Heart left ventricle (tissue), 16 donors: ENCODE measurements at regions not wholly inside any gene's neighbourhood (a gene's known extent, or its start where the extent isn't known, plus 50 kb on each side); places are given as distances from the start of the nearest gene placed in this dataset.

Experiments
- ATAC-seq, 4 donors: fragments of 200-7000 bp; cut with Tn5 transposase; one replicate each; pipeline ENCODE4 v1.9.1; 2020 to 2022; ENCODE audit warnings: moderate library complexity in 4 of 4, mild to moderate bottlenecking in 3 of 4, moderate number of reproducible peaks in 1 of 4
- DNase-seq, 5 donors: peaks; one replicate each; pipeline ENCODE4 v3.0.0-alpha.2; 2020
- H3K27ac ChIP-seq, 12 donors: fragments of 200-600 bp; sonication (generic) in 4 of 12; one replicate each; pipeline versions ENCODE4 v1.5.0 to v1.8.0; 2016 to 2022; ENCODE audit warnings: mild to moderate bottlenecking in 2 of 12
- H3K27me3 ChIP-seq, 9 donors: fragments of 200-600 bp; sonication (generic) in 2 of 9; one replicate each; pipeline versions ENCODE4 v1.5.1 to v1.8.0; 2016 to 2022; ENCODE audit warnings: mild to moderate bottlenecking in 3 of 9
- H3K36me3 ChIP-seq, 9 donors: fragments of 200-600 bp; sonication (generic) in 2 of 9; one replicate each; pipeline versions ENCODE4 v1.5.0 to v1.8.0; 2018 to 2022; ENCODE audit warnings: mild to moderate bottlenecking in 2 of 9
- H3K4me1 ChIP-seq, 12 donors: fragments of 200-600 bp; sonication (generic) in 4 of 12; one replicate each; pipeline versions ENCODE4 v1.5.0 to v1.8.0; 2016 to 2022; ENCODE audit warnings: mild to moderate bottlenecking in 3 of 12
- H3K4me3 ChIP-seq, 12 donors: fragments of 200-600 bp; sonication (generic) in 4 of 12; one replicate each; pipeline versions ENCODE4 v1.5.0 to v1.8.0; 2017 to 2022; ENCODE audit warnings: mild to moderate bottlenecking in 9 of 12, moderate library complexity in 4 of 12
- H3K9me3 ChIP-seq, 12 donors: fragments of 200-600 bp; sonication (generic) in 4 of 12; one replicate each; pipeline versions ENCODE4 v1.5.0 to v1.8.0; 2016 to 2022; ENCODE audit warnings: mild to moderate bottlenecking in 1 of 12
- POLR2A ChIP-seq, 2 donors: fragments of 450-650 bp; IDR thresholded peaks; one replicate each; pipeline ENCODE4 v1.6.1; 2017; ENCODE audit warnings: antibody characterized with exemption in 2 of 2, mild to moderate bottlenecking in 2 of 2, moderate library complexity in 2 of 2
- WGBS, 4 donors: extraction: QIAGEN DNeasy Blood & Tissue Kit in 2 of 4; methylation state at CpG; one replicate each; pipeline versions ENCODE4 v1.1.5 to v1.1.7; 2013 to 2018; 5-methylcytosine and 5-hydroxymethylcytosine counted together
- intact Hi-C, 10 donors: fragments of 100-400 bp; cut with DNase I; formaldehyde crosslinking; loops; one replicate each; pipeline versions ENCODE4 v1.11.1 to v1.14.2; 2022
- TF ChIP-seq, protein P1 (sequence below), 12 donors: fragments of 200-600 bp; sonication (generic) in 4 of 12; IDR thresholded peaks; one replicate each; pipeline versions ENCODE4 v1.5.0 to v1.8.0; 2018 to 2022; ENCODE audit warnings: antibody characterized with exemption in 12 of 12, mild to moderate bottlenecking in 5 of 12
- donor health status: ischemic (EF 13 %, LVEDD 7.1; RV severe dilation, severe dysfunction).
- donor health status: healthy with polysubstance abuse.
- donor health status: DM: no; HTN: yes; CAD: no.
- donor health status: DM: no; HTN: no; CAD: no.
- donor health status: ischemic (EF 25% LVEDD 6.9; RV normal size, moderate dysfunction).
- donor health status: ischemic (EF 25% LVEDD 5.7; RV mildly dilated, moderate dysfunction).
- donor health status: healthy.
- donor health status: DM: yes; HTN: yes; CAD: no.
- donor health status: ischemic (EF 35%, LVEDD 5.7; RV mildly dilated, moderate dysfunction).
- donor health status: nonischemic (EF 11% LVEDD 7.7; RV severe dilation, severe dysfunction).
- donor health status: DM: yes; HTN: yes; CAD: no.
- donor health status: PGD.
- donor health status: ischemic (EF 29% LVEDD 5.4; RV normal size, mild dysfunction).
- donor health status: nonischemic (EF 23%, LVEDD 6.1; RV moderate dilation, normal function).

DNA sequence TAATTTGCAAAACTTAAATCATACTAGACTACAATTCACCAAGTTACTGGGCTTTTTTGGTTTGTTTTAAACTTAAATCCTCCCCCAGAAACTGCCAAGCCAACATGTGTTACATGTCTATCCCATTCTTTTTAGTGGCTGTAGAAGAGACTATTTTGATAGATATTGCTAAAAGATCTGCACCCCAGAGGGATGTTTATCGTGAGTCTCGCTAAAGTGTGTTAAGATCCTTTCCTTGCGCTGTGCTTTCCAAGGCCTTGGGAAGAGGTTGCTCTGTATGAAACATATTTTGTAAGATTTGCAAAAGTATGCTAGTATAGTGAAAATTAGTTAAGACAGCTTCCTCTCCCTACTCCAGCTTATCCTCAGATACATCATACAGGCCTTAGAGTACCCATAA lies 63.0 kb downstream of the GPX5 start:
- peaks cover 0 to 97% (median 45%) of the 10 kb centered on the region in 9 donors for H3K27me3 ChIP-seq
- H3K9me3 ChIP-seq, result no peaks in the 10 kb centered on the region
- ATAC-seq, result no peak
- H3K36me3 ChIP-seq, result no peaks in the 10 kb centered on the region
- DNase-seq, result no peak
- peaks cover 0 to 20% (median 0%) of the 10 kb centered on the region in 12 donors for H3K4me1 ChIP-seq
- intact Hi-C loops, result no loop called here
- H3K27ac ChIP-seq, result no peak overlapping the region
- TF ChIP-seq, protein P1, sequence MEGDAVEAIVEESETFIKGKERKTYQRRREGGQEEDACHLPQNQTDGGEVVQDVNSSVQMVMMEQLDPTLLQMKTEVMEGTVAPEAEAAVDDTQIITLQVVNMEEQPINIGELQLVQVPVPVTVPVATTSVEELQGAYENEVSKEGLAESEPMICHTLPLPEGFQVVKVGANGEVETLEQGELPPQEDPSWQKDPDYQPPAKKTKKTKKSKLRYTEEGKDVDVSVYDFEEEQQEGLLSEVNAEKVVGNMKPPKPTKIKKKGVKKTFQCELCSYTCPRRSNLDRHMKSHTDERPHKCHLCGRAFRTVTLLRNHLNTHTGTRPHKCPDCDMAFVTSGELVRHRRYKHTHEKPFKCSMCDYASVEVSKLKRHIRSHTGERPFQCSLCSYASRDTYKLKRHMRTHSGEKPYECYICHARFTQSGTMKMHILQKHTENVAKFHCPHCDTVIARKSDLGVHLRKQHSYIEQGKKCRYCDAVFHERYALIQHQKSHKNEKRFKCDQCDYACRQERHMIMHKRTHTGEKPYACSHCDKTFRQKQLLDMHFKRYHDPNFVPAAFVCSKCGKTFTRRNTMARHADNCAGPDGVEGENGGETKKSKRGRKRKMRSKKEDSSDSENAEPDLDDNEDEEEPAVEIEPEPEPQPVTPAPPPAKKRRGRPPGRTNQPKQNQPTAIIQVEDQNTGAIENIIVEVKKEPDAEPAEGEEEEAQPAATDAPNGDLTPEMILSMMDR (IDR thresholded peaks at IDR 0.05), result no peak
- no peak for TF ChIP-seq POLR2A (IDR thresholded peaks at IDR 0.05)
- 71 to 87% (median 78%) methylated on average over 3 of the region's 3 CpGs for WGBS, 4 donors
- H3K4me3 ChIP-seq, result no peak overlapping the region

- H3K27ac ChIP-seq, result no peak overlapping the region
- peaks cover 0 to 20% (median 0%) of the 10 kb centered on the region in 12 donors for H3K4me1 ChIP-seq
- DNase-seq, result peak in 1 of 5 donors; percentile 32
- no peak for TF ChIP-seq POLR2A (IDR thresholded peaks at IDR 0.05)
- H3K27me3 ChIP-seq, result peaks cover 0 to 99% (median 48%) of the 10 kb centered on the region in 9 donors
- peak in 2 of 4 donors; percentile 40 to 64 for ATAC-seq
- intact Hi-C loops, result no loop called here
- WGBS, 4 donors, result 3 to 5% (median 3%) methylated on average over 34 of the region's 34 CpGs
- no peaks in the 10 kb centered on the region for H3K36me3 ChIP-seq
- peak overlapping the region in 2 of 12 donors; percentile 7 to 8 for H3K4me3 ChIP-seq
- no peaks in the 10 kb centered on the region for H3K9me3 ChIP-seq
Observed at GRCh38 chr6:28589234-28589956, 63.7 kb downstream of the GPX5 start.

DNA sequence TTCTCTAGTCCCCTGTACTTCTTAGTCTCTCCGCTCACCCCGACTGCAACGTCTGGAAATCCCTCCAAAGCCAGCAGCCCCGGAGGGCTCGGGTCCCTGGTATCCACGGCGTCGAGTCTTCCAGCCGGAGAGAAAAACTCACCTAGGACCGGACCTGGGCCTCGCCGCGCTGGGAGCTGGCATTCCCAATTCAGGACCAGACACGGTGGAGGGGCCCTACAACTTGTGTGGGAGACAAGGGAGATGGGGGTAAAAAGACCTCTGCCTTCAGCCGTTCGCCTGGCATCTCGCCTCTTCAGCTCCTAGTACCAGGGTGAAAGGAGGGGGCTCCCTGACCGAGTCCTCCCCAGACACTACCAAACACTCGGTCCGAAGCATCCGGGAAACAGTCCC lies 64.3 kb downstream of the GPX5 start:
- ATAC-seq (no peak), DNase-seq (peak in 1 of 5 donors; percentile 24)
- H3K36me3 ChIP-seq, result no peaks in the 10 kb centered on the region
- peaks cover 0 to 99% (median 48%) of the 10 kb centered on the region in 9 donors for H3K27me3 ChIP-seq
- H3K27ac ChIP-seq, result no peak overlapping the region
- H3K9me3 ChIP-seq, result no peaks in the 10 kb centered on the region
- H3K4me3 ChIP-seq, result no peak overlapping the region
- 9 to 15% (median 12%) methylated on average over 16 to 21 of the region's 21 CpGs for WGBS, 4 donors
- intact Hi-C loops, result no loop called here
- H3K4me1 ChIP-seq, result peaks cover 0 to 20% (median 0%) of the 10 kb centered on the region in 12 donors
- TF ChIP-seq, protein P1 (IDR thresholded peaks at IDR 0.05), result no peak
- TF ChIP-seq POLR2A (IDR thresholded peaks at IDR 0.05), result no peak

DNA sequence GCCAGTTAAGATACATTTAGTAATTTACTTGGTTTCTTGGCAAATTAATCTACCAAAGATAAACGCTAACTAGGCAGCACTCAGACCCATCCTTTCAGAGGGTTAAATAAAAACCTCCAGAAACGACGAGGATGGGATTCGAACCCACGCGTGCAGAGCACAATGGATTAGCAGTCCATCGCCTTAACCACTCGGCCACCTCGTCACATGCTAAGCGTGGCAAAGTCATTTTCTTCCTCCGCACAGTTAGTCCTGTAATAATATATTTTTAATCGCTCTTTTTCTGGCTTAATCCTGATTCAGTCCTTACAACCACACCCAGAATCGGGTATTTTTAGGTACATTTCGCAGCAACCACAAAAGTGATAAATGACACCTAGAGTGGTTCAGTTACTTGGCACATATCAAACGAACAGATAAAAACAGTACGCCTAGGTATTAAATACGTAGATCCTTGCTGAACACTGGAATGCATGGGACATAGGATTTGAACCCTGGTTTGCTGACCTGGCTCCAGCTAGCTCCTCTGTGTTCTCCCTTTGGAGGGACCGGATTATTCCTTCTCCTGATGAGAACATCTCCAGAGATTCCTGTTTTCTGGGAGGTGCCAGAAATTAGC lies 71.6 kb downstream of the GPX5 start:
- H3K9me3 ChIP-seq, result peaks cover 0 to 8% (median 0%) of the 10 kb centered on the region in 12 donors
- peaks cover 0 to 51% (median 13%) of the 10 kb centered on the region in 9 donors for H3K27me3 ChIP-seq
- 7 to 12% (median 9%) methylated on average over 18 of the region's 18 CpGs for WGBS, 4 donors
- ATAC-seq (peak in 1 of 4 donors; percentile 64), DNase-seq (no peak)
- H3K36me3 ChIP-seq, result no peaks in the 10 kb centered on the region
- TF ChIP-seq, protein P1 (IDR thresholded peaks at IDR 0.05), result no peak
- TF ChIP-seq POLR2A (IDR thresholded peaks at IDR 0.05), result no peak
- intact Hi-C loops, result no loop called here
- no peaks in the 10 kb centered on the region for H3K4me1 ChIP-seq
- peak overlapping the region in 3 of 12 donors; percentile 4 to 13 (median 6) for H3K4me3 ChIP-seq
- H3K27ac ChIP-seq, result no peak overlapping the region
